ENCODE measurements at regions not wholly inside any gene's neighbourhood (a gene's known extent, or its start where the extent isn't known, plus 50 kb on each side); places are given as distances from the start of the nearest gene placed in this dataset.

GRCh38 chr6:56349194-56349593, 101.8 kb upstream of the COL21A1 start:
- Histone ChIP-seq H2AK5ac (ENCODE audit: low read length) (no peak overlapping the region), H3K27ac (ENCODE audit: low read depth, low read length) (no peak overlapping the region), H3K27me3 (ENCODE audit: insufficient read depth, low read length, poor library complexity) (no peaks in the 10 kb centered on the region), H4K5ac (ENCODE audit: low read length) (no peak overlapping the region), H2BK15ac (replicated peaks; ENCODE audit: low read depth) (no peak overlapping the region), H3K4me3 (ENCODE audit: low read length) (no peak overlapping the region), H2BK120ac (ENCODE audit: low read depth, low read length) (no peak overlapping the region), H3K4me1 (ENCODE audit: control insufficient read depth, low read depth, low read length) (no peaks in the 10 kb centered on the region), H3K18ac (ENCODE audit: low read length) (no peak overlapping the region), H3K79me2 (ENCODE audit: control insufficient read depth, insufficient read depth, low read length) (no peaks in the 10 kb centered on the region), H3K23ac (ENCODE audit: low read length) (no peak overlapping the region), H3K56ac (ENCODE audit: low read length) (no peak overlapping the region), H4K8ac (ENCODE audit: low read depth, low read length) (no peak overlapping the region), H2BK5ac (ENCODE audit: low read length) (no peak overlapping the region), H3K4ac (ENCODE audit: low read depth, low read length) (no peak overlapping the region), H3K9ac (ENCODE audit: low read length) (no peak overlapping the region), H3K79me1 (ENCODE audit: low read length) (no peaks in the 10 kb centered on the region), H3K36me3 (ENCODE audit: control insufficient read depth, insufficient read depth, low read length) (no peaks in the 10 kb centered on the region), H3K4me2 (ENCODE audit: low read length) (no peak overlapping the region)
- WGBS (ENCODE audit: extremely low coverage, insufficient coverage, low lambda C conversion rate), result no CpG with 5 or more reads among the region's 3 CpGs
- DNase-seq, result no peak

GRCh38 chr6:56348578-56348977, 101.2 kb upstream of the COL21A1 start:
- Histone ChIP-seq H3K4me1 (ENCODE audit: control insufficient read depth, low read depth, low read length) (no peaks in the 10 kb centered on the region), H3K23ac (ENCODE audit: low read length) (no peak overlapping the region), H4K8ac (ENCODE audit: low read depth, low read length) (no peak overlapping the region), H3K27ac (ENCODE audit: low read depth, low read length) (no peak overlapping the region), H3K79me1 (ENCODE audit: low read length) (no peaks in the 10 kb centered on the region), H2BK5ac (ENCODE audit: low read length) (no peak overlapping the region), H3K9ac (ENCODE audit: low read length) (no peak overlapping the region), H3K56ac (ENCODE audit: low read length) (no peak overlapping the region), H2AK5ac (ENCODE audit: low read length) (no peak overlapping the region), H3K4me3 (ENCODE audit: low read length) (no peak overlapping the region), H3K27me3 (ENCODE audit: insufficient read depth, low read length, poor library complexity) (no peaks in the 10 kb centered on the region), H3K18ac (ENCODE audit: low read length) (no peak overlapping the region), H2BK15ac (replicated peaks; ENCODE audit: low read depth) (no peak overlapping the region), H2BK120ac (ENCODE audit: low read depth, low read length) (no peak overlapping the region), H4K5ac (ENCODE audit: low read length) (no peak overlapping the region), H3K79me2 (ENCODE audit: control insufficient read depth, insufficient read depth, low read length) (no peaks in the 10 kb centered on the region), H3K36me3 (ENCODE audit: control insufficient read depth, insufficient read depth, low read length) (no peaks in the 10 kb centered on the region), H3K4me2 (ENCODE audit: low read length) (no peak overlapping the region), H3K4ac (ENCODE audit: low read depth, low read length) (no peak overlapping the region)
- WGBS (ENCODE audit: extremely low coverage, insufficient coverage, low lambda C conversion rate), result no CpG with 5 or more reads among the region's 1 CpG
- no peak for DNase-seq

- no peak overlapping the region for H2AK5ac ChIP-seq (ENCODE audit: low read length)
- no peak overlapping the region for H3K56ac ChIP-seq (ENCODE audit: low read length)
- H4K8ac ChIP-seq (ENCODE audit: low read depth, low read length), result no peak overlapping the region
- no peak overlapping the region for H3K4me2 ChIP-seq (ENCODE audit: low read length)
- no peaks in the 10 kb centered on the region for H3K79me1 ChIP-seq (ENCODE audit: low read length)
- H3K23ac ChIP-seq (ENCODE audit: low read length), result no peak overlapping the region
- no peak overlapping the region for H2BK120ac ChIP-seq (ENCODE audit: low read depth, low read length)
- H3K27me3 ChIP-seq (ENCODE audit: insufficient read depth, low read length, poor library complexity), result no peaks in the 10 kb centered on the region
- no peak overlapping the region for H3K18ac ChIP-seq (ENCODE audit: low read length)
- H3K79me2 ChIP-seq (ENCODE audit: control insufficient read depth, insufficient read depth, low read length), result no peaks in the 10 kb centered on the region
- no peaks in the 10 kb centered on the region for H3K36me3 ChIP-seq (ENCODE audit: control insufficient read depth, insufficient read depth, low read length)
- no peak overlapping the region for H3K4me3 ChIP-seq (ENCODE audit: low read length)
- H3K9ac ChIP-seq (ENCODE audit: low read length), result no peak overlapping the region
- no peak overlapping the region for H2BK15ac ChIP-seq (replicated peaks; ENCODE audit: low read depth)
- DNase-seq, result no peak
- no peak overlapping the region for H3K4ac ChIP-seq (ENCODE audit: low read depth, low read length)
- H3K4me1 ChIP-seq (ENCODE audit: control insufficient read depth, low read depth, low read length), result no peaks in the 10 kb centered on the region
- no peak overlapping the region for H3K27ac ChIP-seq (ENCODE audit: low read depth, low read length)
- no peak overlapping the region for H4K5ac ChIP-seq (ENCODE audit: low read length)
- H2BK5ac ChIP-seq (ENCODE audit: low read length), result no peak overlapping the region
These were observed 100.1 kb upstream of the COL21A1 start for GRCh38 chr6:56347526-56347925.

DNA sequence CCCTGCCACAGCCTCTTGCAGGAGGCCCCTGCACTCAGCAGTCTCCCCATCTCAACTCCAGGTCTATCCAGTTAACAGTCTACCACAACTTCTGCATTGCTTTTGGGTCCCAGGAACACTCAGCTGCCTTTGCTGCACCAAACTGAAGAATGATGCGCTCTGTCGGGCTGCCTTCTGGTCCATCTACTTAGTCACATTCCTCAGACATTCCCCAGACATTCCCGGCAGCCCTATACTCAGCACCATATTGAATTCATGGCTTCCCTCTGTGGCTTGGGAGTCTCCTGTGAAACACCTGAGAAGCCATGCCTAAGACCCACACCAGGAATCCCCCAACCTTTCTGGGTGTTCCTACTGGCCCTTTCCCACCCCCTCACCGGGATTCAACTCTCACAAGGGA, 99.6 kb upstream of the COL21A1 start:
- peak; percentile 54 for DNase-seq
- Histone ChIP-seq H4K8ac (ENCODE audit: low read depth, low read length) (no peak overlapping the region), H4K5ac (ENCODE audit: low read length) (no peak overlapping the region), H2BK15ac (replicated peaks; ENCODE audit: low read depth) (no peak overlapping the region), H3K36me3 (ENCODE audit: control insufficient read depth, insufficient read depth, low read length) (no peaks in the 10 kb centered on the region), H3K4ac (ENCODE audit: low read depth, low read length) (no peak overlapping the region), H2BK120ac (ENCODE audit: low read depth, low read length) (no peak overlapping the region), H2BK5ac (ENCODE audit: low read length) (no peak overlapping the region), H3K4me3 (ENCODE audit: low read length) (no peak overlapping the region), H3K4me1 (ENCODE audit: control insufficient read depth, low read depth, low read length) (no peaks in the 10 kb centered on the region), H3K27ac (ENCODE audit: low read depth, low read length) (no peak overlapping the region), H3K79me2 (ENCODE audit: control insufficient read depth, insufficient read depth, low read length) (no peaks in the 10 kb centered on the region), H3K79me1 (ENCODE audit: low read length) (no peaks in the 10 kb centered on the region), H3K18ac (ENCODE audit: low read length) (no peak overlapping the region), H2AK5ac (ENCODE audit: low read length) (no peak overlapping the region), H3K4me2 (ENCODE audit: low read length) (no peak overlapping the region), H3K56ac (ENCODE audit: low read length) (no peak overlapping the region), H3K27me3 (ENCODE audit: insufficient read depth, low read length, poor library complexity) (no peaks in the 10 kb centered on the region), H3K23ac (ENCODE audit: low read length) (no peak overlapping the region), H3K9ac (ENCODE audit: low read length) (no peak overlapping the region)
- no CpG with 5 or more reads among the region's 4 CpGs for WGBS (ENCODE audit: extremely low coverage, insufficient coverage, low lambda C conversion rate)

- H2BK15ac ChIP-seq (replicated peaks; ENCODE audit: low read depth), result no peak overlapping the region
- no peak overlapping the region for H2BK120ac ChIP-seq (ENCODE audit: low read depth, low read length)
- no peak overlapping the region for H2AK5ac ChIP-seq (ENCODE audit: low read length)
- H3K27ac ChIP-seq (ENCODE audit: low read depth, low read length), result no peak overlapping the region
- H3K4ac ChIP-seq (ENCODE audit: low read depth, low read length), result no peak overlapping the region
- no peaks in the 10 kb centered on the region for H3K4me1 ChIP-seq (ENCODE audit: control insufficient read depth, low read depth, low read length)
- H3K27me3 ChIP-seq (ENCODE audit: insufficient read depth, low read length, poor library complexity), result no peaks in the 10 kb centered on the region
- no peak overlapping the region for H3K9ac ChIP-seq (ENCODE audit: low read length)
- H3K79me1 ChIP-seq (ENCODE audit: low read length), result no peaks in the 10 kb centered on the region
- no peak for DNase-seq
- H3K79me2 ChIP-seq (ENCODE audit: control insufficient read depth, insufficient read depth, low read length), result no peaks in the 10 kb centered on the region
- no CpG with 5 or more reads among the region's 6 CpGs for WGBS (ENCODE audit: extremely low coverage, insufficient coverage, low lambda C conversion rate)
- H3K36me3 ChIP-seq (ENCODE audit: control insufficient read depth, insufficient read depth, low read length), result no peaks in the 10 kb centered on the region
- H4K8ac ChIP-seq (ENCODE audit: low read depth, low read length), result no peak overlapping the region
- no peak overlapping the region for H3K23ac ChIP-seq (ENCODE audit: low read length)
- H2BK5ac ChIP-seq (ENCODE audit: low read length), result no peak overlapping the region
- H4K5ac ChIP-seq (ENCODE audit: low read length), result no peak overlapping the region
- H3K56ac ChIP-seq (ENCODE audit: low read length), result no peak overlapping the region
- H3K4me3 ChIP-seq (ENCODE audit: low read length), result no peak overlapping the region
- H3K18ac ChIP-seq (ENCODE audit: low read length), result no peak overlapping the region
- no peak overlapping the region for H3K4me2 ChIP-seq (ENCODE audit: low read length)
These were observed 98.1 kb upstream of the COL21A1 start for GRCh38 chr6:56345376-56345995.

GRCh38 chr6:56343295-56343694, 95.9 kb upstream of the COL21A1 start:
- no peak overlapping the region for H3K4me3 ChIP-seq (ENCODE audit: low read length)
- H2BK15ac ChIP-seq (replicated peaks; ENCODE audit: low read depth), result no peak overlapping the region
- H3K23ac ChIP-seq (ENCODE audit: low read length), result no peak overlapping the region
- H2AK5ac ChIP-seq (ENCODE audit: low read length), result no peak overlapping the region
- no peak overlapping the region for H3K9ac ChIP-seq (ENCODE audit: low read length)
- H4K5ac ChIP-seq (ENCODE audit: low read length), result no peak overlapping the region
- H2BK5ac ChIP-seq (ENCODE audit: low read length), result no peak overlapping the region
- DNase-seq, result no peak
- no peaks in the 10 kb centered on the region for H3K36me3 ChIP-seq (ENCODE audit: control insufficient read depth, insufficient read depth, low read length)
- no peak overlapping the region for H3K4ac ChIP-seq (ENCODE audit: low read depth, low read length)
- H4K8ac ChIP-seq (ENCODE audit: low read depth, low read length), result no peak overlapping the region
- no peaks in the 10 kb centered on the region for H3K79me2 ChIP-seq (ENCODE audit: control insufficient read depth, insufficient read depth, low read length)
- H3K4me1 ChIP-seq (ENCODE audit: control insufficient read depth, low read depth, low read length), result no peaks in the 10 kb centered on the region
- no CpG with 5 or more reads among the region's 2 CpGs for WGBS (ENCODE audit: extremely low coverage, insufficient coverage, low lambda C conversion rate)
- no peak overlapping the region for H3K27ac ChIP-seq (ENCODE audit: low read depth, low read length)
- H3K27me3 ChIP-seq (ENCODE audit: insufficient read depth, low read length, poor library complexity), result no peaks in the 10 kb centered on the region
- H3K56ac ChIP-seq (ENCODE audit: low read length), result no peak overlapping the region
- H3K79me1 ChIP-seq (ENCODE audit: low read length), result no peaks in the 10 kb centered on the region
- H2BK120ac ChIP-seq (ENCODE audit: low read depth, low read length), result no peak overlapping the region
- no peak overlapping the region for H3K4me2 ChIP-seq (ENCODE audit: low read length)
- H3K18ac ChIP-seq (ENCODE audit: low read length), result no peak overlapping the region

Data from mesendoderm (in vitro differentiated cells).